Thymus (tissue), 11 donors: ENCODE measurements at regions not wholly inside any gene's neighbourhood (a gene's known extent, or its start where the extent isn't known, plus 50 kb on each side); places are given as distances from the start of the nearest gene placed in this dataset.
"Not testable (repeated sequence)": the region's sequence is repeated elsewhere in the genome, so short reads cannot be mapped to it uniquely, and the experiment has no call there.

Experiments
- DNase-seq, 9 donors: peaks; one replicate each; pipeline ENCODE4 v3.0.0-alpha.2; 2013; ENCODE audit warnings: low spot score in 9 of 9, low read depth in 6 of 9, missing footprints in 1 of 9
- H3K27ac ChIP-seq, 2 donors: one replicate each; pipeline ENCODE4 v1.5.1; 2013; ENCODE audit warnings: control low read depth in 1 of 2, low read depth in 1 of 2, low read length in 1 of 2, mild to moderate bottlenecking in 1 of 2, moderate library complexity in 1 of 2
- H3K27me3 ChIP-seq, 2 donors: one replicate each; pipeline ENCODE4 v1.5.1; 2013; ENCODE audit warnings: low read length in 1 of 2; ENCODE audit not compliant: control insufficient read depth in 2 of 2, insufficient read depth in 1 of 2
- H3K36me3 ChIP-seq, 2 donors: one replicate each; pipeline ENCODE4 v1.5.1; 2013; ENCODE audit warnings: low read length in 1 of 2, mild to moderate bottlenecking in 1 of 2, moderate library complexity in 1 of 2; ENCODE audit not compliant: control insufficient read depth in 2 of 2, insufficient read depth in 2 of 2
- H3K4me1 ChIP-seq, 2 donors: one replicate each; pipeline ENCODE4 v1.5.1; 2013; ENCODE audit warnings: low read length in 2 of 2; ENCODE audit not compliant: control insufficient read depth in 2 of 2, insufficient read depth in 2 of 2
- H3K4me3 ChIP-seq, 2 donors: one replicate each; pipeline ENCODE4 v1.5.1; 2013; ENCODE audit warnings: low read length in 2 of 2, control low read depth in 1 of 2, mild to moderate bottlenecking in 1 of 2
- H3K9me3 ChIP-seq, 2 donors: one replicate each; pipeline ENCODE4 v1.5.1; 2013; ENCODE audit warnings: low read length in 1 of 2, mild to moderate bottlenecking in 1 of 2; ENCODE audit not compliant: control insufficient read depth in 2 of 2, insufficient read depth in 1 of 2
- WGBS: extraction: QIAGEN DNeasy Blood & Tissue Kit; methylation state at CpG from one replicate; pipeline ENCODE4 v1.1.7; 2013; 5-methylcytosine and 5-hydroxymethylcytosine counted together
- donor health status: healthy.

DNA sequence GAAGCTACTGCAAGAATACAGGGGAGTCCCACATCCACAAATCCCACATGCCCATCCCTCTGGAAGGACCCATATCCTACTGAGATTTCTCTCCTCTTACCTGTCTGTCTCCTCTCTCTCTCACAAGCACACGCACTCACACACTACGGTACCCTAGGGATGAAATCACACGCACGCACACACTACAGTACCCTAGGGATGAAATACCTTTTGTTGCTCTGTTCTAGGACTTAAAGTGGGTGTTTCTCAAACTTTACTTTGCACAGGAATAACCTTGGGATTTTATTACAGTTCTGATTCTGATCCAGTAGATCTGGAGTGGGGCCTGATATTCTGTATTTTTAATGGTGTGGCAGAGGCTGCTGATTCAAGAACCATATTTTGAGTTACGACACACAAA is 622.2 kb upstream of the ZNF385D start:
- DNase-seq: no peak
- no peaks in the 10 kb centered on the region for H3K36me3 ChIP-seq
- peaks cover 22 to 43% of the 10 kb centered on the region in 2 donors for H3K27me3 ChIP-seq
- 98% methylated on average over 5 of the region's 5 CpGs for WGBS
- no peak overlapping the region for H3K4me3 ChIP-seq
- H3K4me1 ChIP-seq: peaks cover 2 to 10% of the 10 kb centered on the region in 2 donors
- H3K27ac ChIP-seq: no peak overlapping the region
- no peaks in the 10 kb centered on the region for H3K9me3 ChIP-seq

DNA sequence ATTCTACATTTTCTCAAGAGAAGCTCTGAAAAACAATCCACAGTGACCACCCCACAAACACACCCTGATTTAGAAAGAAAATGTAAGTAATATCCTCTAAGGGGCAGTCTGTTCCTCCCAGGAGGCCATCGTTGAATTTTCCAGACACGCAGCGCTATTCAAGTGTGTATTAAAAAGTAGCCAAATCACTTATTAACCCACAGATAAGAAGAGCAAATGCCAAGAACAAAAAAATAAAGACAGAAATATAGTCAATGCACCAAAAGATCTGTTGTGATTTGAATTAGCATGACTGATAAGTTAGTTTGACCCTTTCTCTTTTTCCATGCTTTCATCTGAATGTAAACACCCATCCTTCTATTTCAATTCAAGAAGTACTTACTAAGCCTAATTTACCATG is 622.8 kb upstream of the ZNF385D start:
- WGBS: 96% methylated on average over 3 of the region's 3 CpGs
- no peak overlapping the region for H3K27ac ChIP-seq

DNA sequence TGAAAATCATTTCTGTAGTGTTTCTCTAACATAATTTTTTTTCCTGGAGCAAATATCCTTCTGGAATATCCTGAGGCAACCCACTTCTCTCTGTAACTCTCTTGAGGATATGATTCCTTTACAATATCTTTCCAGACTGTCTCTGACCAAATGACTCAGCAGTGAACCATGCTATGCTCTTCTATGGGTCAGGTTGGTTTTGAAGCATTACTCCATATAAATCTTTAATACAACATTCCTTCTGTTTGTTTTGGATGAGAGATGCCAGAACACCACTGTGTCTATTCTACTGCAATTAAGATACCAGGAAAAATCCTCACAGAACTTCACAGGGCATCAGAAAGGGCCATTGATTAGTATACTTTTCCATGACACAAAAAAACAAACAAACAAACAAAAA is 626.4 kb upstream of the ZNF385D start:
- Histone ChIP-seq H3K27ac (no peak overlapping the region), H3K4me1 (peaks cover 0 to 2% of the 10 kb centered on the region in 2 donors), H3K36me3 (no peaks in the 10 kb centered on the region), H3K9me3 (no peaks in the 10 kb centered on the region), H3K4me3 (no peak overlapping the region), H3K27me3 (peaks cover 10 to 23% of the 10 kb centered on the region in 2 donors)
- no peak for DNase-seq

More for the DNA sequence above, 622.8 kb upstream of the ZNF385D start:
- H3K27me3 ChIP-seq: peaks cover 22 to 43% of the 10 kb centered on the region in 2 donors
- H3K36me3 ChIP-seq: no peaks in the 10 kb centered on the region
- no peak for DNase-seq
- peaks cover 2 to 10% of the 10 kb centered on the region in 2 donors for H3K4me1 ChIP-seq
- no peaks in the 10 kb centered on the region for H3K9me3 ChIP-seq
- no peak overlapping the region for H3K4me3 ChIP-seq

DNA sequence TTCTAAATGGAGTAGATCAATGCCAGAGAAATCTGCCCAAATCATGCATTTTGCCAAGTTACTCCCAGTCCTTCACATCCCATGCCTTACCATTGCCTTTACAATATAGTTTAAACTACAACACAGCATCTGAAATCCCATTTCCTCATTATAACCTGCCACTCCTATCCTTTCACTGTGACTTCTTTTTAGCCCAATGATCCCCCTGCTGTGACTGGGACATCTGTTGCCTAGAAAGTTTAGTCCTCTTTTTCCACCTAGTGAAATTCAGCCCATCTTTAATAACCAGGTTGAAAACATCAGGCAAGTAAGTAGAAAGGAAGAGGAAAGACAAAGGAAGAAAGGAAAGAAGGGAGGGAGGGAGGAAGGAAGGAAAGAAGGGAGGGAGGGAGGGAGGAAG is 627.9 kb upstream of the ZNF385D start:
- H3K9me3 ChIP-seq: no peaks in the 10 kb centered on the region
- no peak for DNase-seq
- H3K4me1 ChIP-seq: no peaks in the 10 kb centered on the region
- H3K4me3 ChIP-seq: no peak overlapping the region
- H3K36me3 ChIP-seq: no peaks in the 10 kb centered on the region
- H3K27me3 ChIP-seq: peaks cover 8 to 9% of the 10 kb centered on the region in 2 donors
- no peak overlapping the region for H3K27ac ChIP-seq

DNA sequence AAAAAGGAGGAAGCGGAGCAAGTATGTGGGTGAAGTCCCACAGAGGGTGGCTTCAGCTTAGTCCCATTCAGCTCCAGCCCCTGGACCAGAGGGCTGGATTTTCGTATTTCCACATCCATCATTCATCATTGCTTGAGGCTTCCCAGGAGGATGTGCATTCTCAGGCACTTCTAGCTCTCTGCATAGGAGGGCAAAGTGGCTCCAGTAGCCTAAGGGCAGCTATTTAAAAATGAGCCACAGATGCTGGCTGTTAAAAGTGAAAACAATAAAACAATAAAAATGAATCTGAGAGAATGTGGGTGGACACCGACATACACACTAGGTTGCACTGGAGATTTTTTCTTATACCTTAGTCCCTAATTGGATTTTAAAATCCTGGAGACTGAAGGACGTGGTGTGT is 629.2 kb upstream of the ZNF385D start:
- no peaks in the 10 kb centered on the region for H3K36me3 ChIP-seq
- 88% methylated on average over 4 of the region's 4 CpGs for WGBS
- H3K27ac ChIP-seq: no peak overlapping the region
- H3K9me3 ChIP-seq: no peaks in the 10 kb centered on the region
- DNase-seq: no peak
- no peak overlapping the region for H3K4me3 ChIP-seq
- H3K27me3 ChIP-seq: no peaks in the 10 kb centered on the region
- H3K4me1 ChIP-seq: no peaks in the 10 kb centered on the region

DNA sequence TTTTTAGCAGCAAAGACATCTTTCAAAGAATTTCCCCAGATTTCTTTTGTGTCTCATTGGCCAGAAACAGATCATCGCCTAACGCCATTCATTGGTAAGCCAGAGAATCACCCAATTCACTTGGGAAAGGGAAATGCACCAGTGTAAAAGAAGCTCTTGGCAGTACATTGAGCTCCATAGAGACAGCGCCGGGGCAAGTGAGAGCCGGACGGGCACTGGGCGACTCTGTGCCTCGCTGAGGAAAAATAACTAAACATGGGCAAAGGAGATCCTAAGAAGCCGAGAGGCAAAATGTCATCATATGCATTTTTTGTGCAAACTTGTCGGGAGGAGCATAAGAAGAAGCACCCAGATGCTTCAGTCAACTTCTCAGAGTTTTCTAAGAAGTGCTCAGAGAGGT is 630.6 kb upstream of the ZNF385D start:
- H3K36me3 ChIP-seq, H3K27ac ChIP-seq, H3K9me3 ChIP-seq, H3K4me3 ChIP-seq, H3K27me3 ChIP-seq, H3K4me1 ChIP-seq: not testable (repeated sequence)
- 81% methylated on average over 10 of the region's 10 CpGs for WGBS
- peak in 1 of 9 donors; percentile 13 for DNase-seq

DNA sequence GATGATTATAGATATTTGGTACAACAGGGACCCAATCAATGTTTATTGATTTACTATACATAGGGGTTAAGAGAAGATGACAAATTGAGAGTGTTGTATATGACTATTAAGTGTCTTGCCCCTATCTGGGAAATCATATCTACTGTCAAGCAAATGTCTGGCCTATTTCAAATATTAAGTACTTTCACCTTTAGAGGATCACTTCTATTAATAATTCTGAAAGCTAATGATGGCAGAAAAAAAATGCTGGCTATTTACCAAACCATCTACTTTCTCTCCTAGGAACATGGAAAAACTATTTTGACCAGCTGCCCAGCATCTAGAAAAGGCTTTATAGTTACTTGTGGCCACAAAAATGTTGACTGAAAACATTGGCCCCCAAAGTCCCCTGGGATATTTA is 632.3 kb upstream of the ZNF385D start:
- no peak overlapping the region for H3K27ac ChIP-seq
- no peaks in the 10 kb centered on the region for H3K27me3 ChIP-seq
- H3K36me3 ChIP-seq: no peaks in the 10 kb centered on the region
- no peaks in the 10 kb centered on the region for H3K4me1 ChIP-seq
- no peak overlapping the region for H3K4me3 ChIP-seq
- DNase-seq: no peak
- no peaks in the 10 kb centered on the region for H3K9me3 ChIP-seq

DNA sequence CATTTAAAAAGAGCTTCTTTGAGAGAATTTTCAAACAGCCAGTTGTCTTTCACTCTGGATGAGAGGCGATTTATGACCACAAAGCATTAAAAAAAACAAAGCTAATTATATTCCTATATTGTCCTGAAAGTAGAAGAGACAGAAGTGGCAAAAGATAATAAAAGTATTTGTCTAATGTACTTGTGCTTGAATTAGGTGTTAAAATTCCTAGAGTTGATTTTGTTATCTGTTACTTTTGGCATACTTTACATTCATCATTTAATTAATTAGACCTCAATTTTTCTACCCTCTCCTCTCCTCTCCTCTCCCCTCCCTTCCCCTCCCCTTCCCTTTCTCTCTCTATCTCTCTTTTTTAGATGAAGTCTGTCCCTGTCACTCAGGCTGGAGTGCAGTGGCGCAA is 635.1 kb upstream of the ZNF385D start:
- Histone ChIP-seq H3K27me3 (no peaks in the 10 kb centered on the region), H3K4me3 (no peak overlapping the region), H3K27ac (no peak overlapping the region), H3K36me3 (no peaks in the 10 kb centered on the region), H3K4me1 (no peaks in the 10 kb centered on the region), H3K9me3 (no peaks in the 10 kb centered on the region)
- DNase-seq: no peak
- WGBS: 96% methylated on average over 2 of the region's 2 CpGs

DNA sequence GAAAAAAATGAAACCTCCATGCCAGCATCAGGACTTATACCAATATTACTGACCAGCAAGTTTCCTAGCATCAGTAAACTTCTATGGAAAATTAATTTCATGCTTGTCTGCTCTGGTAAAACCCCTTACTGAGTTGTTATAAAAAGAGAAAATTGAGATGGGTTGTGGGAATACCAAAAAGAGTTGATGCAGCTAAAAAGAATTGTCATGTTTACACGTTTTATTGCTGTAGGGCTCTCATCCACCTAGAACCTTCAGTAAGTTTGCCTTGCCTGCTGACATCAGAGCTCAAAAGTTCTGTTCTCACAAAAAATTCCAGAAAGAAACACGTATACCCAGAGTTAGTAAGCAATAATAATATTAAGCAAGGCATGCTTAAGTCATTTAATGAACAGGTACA is 641.3 kb upstream of the ZNF385D start:
- DNase-seq: no peak
- Histone ChIP-seq H3K4me1 (no peaks in the 10 kb centered on the region), H3K27me3 (no peaks in the 10 kb centered on the region), H3K36me3 (no peaks in the 10 kb centered on the region), H3K27ac (no peak overlapping the region), H3K4me3 (no peak overlapping the region), H3K9me3 (no peaks in the 10 kb centered on the region)
- WGBS: 64% methylated on average over 2 of the region's 2 CpGs

DNA sequence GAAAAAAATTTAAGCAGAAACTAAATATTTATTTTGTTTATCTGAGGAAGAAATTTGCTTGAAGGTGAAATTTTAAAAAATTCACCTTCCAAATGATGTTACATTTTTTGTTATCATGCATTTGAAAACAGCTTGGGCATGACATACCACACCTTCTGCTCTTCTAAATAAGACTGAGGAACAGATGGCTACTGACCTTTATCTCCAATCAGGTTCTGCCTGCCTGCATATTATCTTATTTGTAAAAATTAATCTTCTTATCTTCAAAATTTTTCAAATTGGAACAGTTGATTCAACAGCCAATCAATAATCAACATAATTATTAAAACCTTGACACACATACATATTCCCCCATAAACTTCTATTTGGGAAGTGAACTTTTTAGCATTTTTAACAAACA is 641.8 kb upstream of the ZNF385D start:
- H3K27me3 ChIP-seq: no peaks in the 10 kb centered on the region
- H3K9me3 ChIP-seq: no peaks in the 10 kb centered on the region
- no peaks in the 10 kb centered on the region for H3K4me1 ChIP-seq
- H3K36me3 ChIP-seq: no peaks in the 10 kb centered on the region
- H3K4me3 ChIP-seq: no peak overlapping the region
- H3K27ac ChIP-seq: no peak overlapping the region
- no peak for DNase-seq
